ENCODE measurements at regions not wholly inside any gene's neighbourhood (a gene's known extent, or its start where the extent isn't known, plus 50 kb on each side); places are given as distances from the start of the nearest gene placed in this dataset.

- no peaks in the 10 kb centered on the region for H3K9me3 Mint-ChIP-seq
- no peaks in the 10 kb centered on the region for H3K36me3 Mint-ChIP-seq (ENCODE audit: low read depth)
- DNase-seq (ENCODE audit: low spot score) (no peak), ATAC-seq (no peak)
- Histone ChIP-seq H3K27ac (ENCODE audit: low read depth) (no peak overlapping the region), H3K36me3 (ENCODE audit: insufficient read depth) (no peaks in the 10 kb centered on the region), H2AFZ (no peak overlapping the region), H3F3A (replicated peaks; ENCODE audit: low read depth) (no peaks in the 10 kb centered on the region), H4K20me1 (replicated peaks; ENCODE audit: insufficient read depth) (no peaks in the 10 kb centered on the region), H3K4me1 (ENCODE audit: insufficient read depth) (no peaks in the 10 kb centered on the region; the same call in 1 of the 2 replicates), H3K79me2 (replicated peaks; ENCODE audit: insufficient read depth) (no peaks in the 10 kb centered on the region), H3K9me2 (ENCODE audit: insufficient read depth) (no peaks in the 10 kb centered on the region), H3K4me3 (no peak overlapping the region), H3K4me2 (no peak overlapping the region), H3K27me3 (ENCODE audit: insufficient read depth) (no peaks in the 10 kb centered on the region)
- no peak for TF ChIP-seq STAT1 (IDR thresholded peaks at IDR 0.05; ENCODE audit: unreplicated experiment)
- no peak for TF ChIP-seq CTCF (conservative IDR thresholded peaks at IDR 0.05; ENCODE audit: low read depth in 2 of 2)
- no peak for TF ChIP-seq NANOG (IDR thresholded peaks at IDR 0.05; ENCODE audit: borderline replicate concordance)
- no peak for TF ChIP-seq JUNB (IDR thresholded peaks at IDR 0.05; ENCODE audit: unreplicated experiment)
- TF ChIP-seq ZNF462 (CRISPR knock-in tag; IDR thresholded peaks at IDR 0.05): no peak
- no peak for TF ChIP-seq POLR2AphosphoS5 (IDR thresholded peaks at IDR 0.05; ENCODE audit: low read depth)
- no peak for TF ChIP-seq EZH2phosphoT487 (IDR thresholded peaks at IDR 0.05; ENCODE audit: unreplicated experiment)
- no peak for TF ChIP-seq EZH2 (IDR thresholded peaks at IDR 0.05; ENCODE audit: low read depth, unreplicated experiment)
- TF ChIP-seq REST (IDR thresholded peaks at IDR 0.05; ENCODE audit: unreplicated experiment): no peak
- TF ChIP-seq ETS1 (IDR thresholded peaks at IDR 0.05): no peak
- TF ChIP-seq CREB1 (CRISPR knock-in tag; IDR thresholded peaks at IDR 0.05; ENCODE audit: low read depth): no peak
- no peak for TF ChIP-seq ZNF331 (CRISPR knock-in tag; IDR thresholded peaks at IDR 0.05; ENCODE audit: low read depth)
- TF ChIP-seq ZNF114 (CRISPR knock-in tag; IDR thresholded peaks at IDR 0.05): no peak
- no peak overlapping the region for H3K27ac Mint-ChIP-seq
- no peaks in the 10 kb centered on the region for H3K27me3 Mint-ChIP-seq (ENCODE audit: insufficient read depth, low read depth, poor library complexity)
- peaks cover 9% of the 10 kb centered on the region; the same call in 1 of the 3 replicates for H3K4me1 Mint-ChIP-seq
- no peak overlapping the region for H3K4me3 Mint-ChIP-seq
Measured at GRCh38 chr2:156867201-156867600, 390.3 kb upstream of the GALNT5 start.
